ENCODE measurements at regions not wholly inside any gene's neighbourhood (a gene's known extent, or its start where the extent isn't known, plus 50 kb on each side); places are given as distances from the start of the nearest gene placed in this dataset.

DNA sequence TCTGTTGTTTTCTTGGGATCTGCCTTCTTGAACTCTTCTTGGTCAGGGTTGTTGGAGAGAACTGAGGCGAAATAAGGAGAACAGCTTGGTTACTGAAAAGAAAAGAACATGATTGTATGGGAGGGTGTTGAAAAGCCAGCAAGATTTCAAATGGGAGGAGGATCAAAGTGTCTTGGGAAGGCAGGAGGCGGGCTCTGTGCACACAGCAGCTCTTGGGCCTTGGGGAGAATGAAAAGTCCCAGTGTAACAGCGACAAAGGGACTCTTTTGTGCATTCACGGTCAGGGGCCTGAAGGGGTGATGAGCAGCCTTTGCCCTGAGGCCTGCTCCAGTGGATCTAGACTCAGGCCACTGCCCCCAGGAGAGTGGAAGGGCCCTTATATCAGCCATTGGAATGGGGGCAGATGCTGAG lies 135.4 kb downstream of the ADAMTS15 start:
- FAIRE-seq, result no peak
- no peak for DNase-seq (ENCODE audit: low spot score)

DNA sequence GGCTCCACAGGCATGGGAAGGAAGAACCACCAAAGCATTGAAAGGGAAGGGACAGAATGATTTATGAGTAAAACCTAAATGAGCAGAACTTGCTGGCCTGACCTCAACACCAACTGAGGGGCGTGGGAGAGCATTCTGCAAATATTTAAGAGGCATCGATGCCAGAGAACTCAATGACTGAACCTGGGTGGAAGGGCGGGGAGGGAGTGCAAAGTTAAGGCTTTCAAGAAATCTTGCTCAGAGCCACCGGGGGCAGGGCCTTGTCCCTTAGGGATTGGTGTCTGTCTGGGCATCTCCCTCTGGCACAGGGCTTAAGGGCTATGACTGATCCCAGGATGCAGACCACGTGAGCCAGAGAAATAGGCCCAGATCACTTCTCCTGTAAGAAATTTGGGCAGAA lies 137.1 kb downstream of the ADAMTS15 start:
- DNase-seq (ENCODE audit: low spot score) (peak; percentile 62), FAIRE-seq (no peak)

GRCh38 chr11:130587658-130588057 lies 139.2 kb downstream of the ADAMTS15 start:
- DNase-seq (ENCODE audit: low spot score), result no peak
- no peak for FAIRE-seq

DNA sequence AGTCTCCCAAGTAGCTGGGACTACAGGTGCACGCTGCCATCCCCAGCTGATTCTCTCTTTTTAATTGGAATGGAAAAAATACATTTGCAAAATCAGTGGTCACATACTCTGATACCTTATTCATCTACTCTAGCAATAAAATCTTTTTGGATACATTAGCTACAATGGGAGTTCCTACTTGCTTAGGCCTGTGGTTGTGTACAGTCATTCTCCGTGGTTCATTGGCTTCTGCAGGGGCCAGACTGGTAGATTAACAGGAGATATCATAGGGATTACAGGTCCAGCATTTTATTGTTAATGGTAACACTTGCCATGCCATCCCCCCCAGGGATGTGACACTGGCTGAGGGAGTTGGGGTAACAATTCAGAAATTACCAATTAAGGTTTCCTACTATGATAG lies 140.0 kb downstream of the ADAMTS15 start:
- FAIRE-seq (no peak), DNase-seq (ENCODE audit: low spot score) (no peak)

DNA sequence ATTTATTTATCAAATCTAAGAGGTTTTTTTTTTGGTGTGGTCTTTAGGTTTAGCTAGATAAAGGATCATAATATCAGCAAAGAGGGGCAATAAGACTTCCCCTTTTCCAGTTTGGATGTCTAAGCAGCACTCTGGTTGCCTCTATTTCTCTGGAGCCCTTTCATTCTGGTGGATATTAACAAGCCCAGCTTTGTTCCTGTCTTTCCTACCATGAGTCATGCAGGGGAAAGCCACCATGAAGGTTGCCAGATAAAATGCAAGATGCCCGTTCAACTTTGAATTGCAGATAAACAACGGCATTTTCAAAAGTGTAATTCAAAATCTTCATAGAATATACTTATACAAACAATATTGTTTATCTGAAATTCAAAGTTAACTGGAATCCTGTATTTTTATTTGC lies 143.6 kb downstream of the ADAMTS15 start:
- DNase-seq (ENCODE audit: low spot score), result peak; percentile 49
- no peak for FAIRE-seq

DNA sequence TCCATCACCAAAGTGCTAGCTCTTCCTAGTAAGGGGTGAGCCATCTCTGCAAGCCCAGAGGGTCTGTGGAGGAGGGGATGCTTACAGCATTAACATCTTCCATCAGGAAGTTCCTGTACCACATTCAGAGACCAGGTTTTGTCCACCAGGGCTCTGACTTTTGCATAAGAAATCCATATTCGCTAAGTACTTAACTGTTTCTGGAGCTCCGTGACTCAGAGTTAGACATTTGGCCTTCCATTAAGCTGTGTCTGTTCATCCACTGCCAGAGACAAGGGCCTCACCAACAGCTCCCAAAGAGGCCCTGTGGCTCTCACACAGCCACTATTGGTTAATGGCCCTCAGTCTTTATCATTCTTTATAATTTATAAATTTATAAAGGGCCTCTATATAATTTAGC lies 144.6 kb downstream of the ADAMTS15 start:
- DNase-seq (ENCODE audit: low spot score) (no peak), FAIRE-seq (no peak)

- DNase-seq (ENCODE audit: low spot score) (no peak), FAIRE-seq (no peak)
Observed at GRCh38 chr11:130598433-130598832, 150.0 kb downstream of the ADAMTS15 start.

DNA sequence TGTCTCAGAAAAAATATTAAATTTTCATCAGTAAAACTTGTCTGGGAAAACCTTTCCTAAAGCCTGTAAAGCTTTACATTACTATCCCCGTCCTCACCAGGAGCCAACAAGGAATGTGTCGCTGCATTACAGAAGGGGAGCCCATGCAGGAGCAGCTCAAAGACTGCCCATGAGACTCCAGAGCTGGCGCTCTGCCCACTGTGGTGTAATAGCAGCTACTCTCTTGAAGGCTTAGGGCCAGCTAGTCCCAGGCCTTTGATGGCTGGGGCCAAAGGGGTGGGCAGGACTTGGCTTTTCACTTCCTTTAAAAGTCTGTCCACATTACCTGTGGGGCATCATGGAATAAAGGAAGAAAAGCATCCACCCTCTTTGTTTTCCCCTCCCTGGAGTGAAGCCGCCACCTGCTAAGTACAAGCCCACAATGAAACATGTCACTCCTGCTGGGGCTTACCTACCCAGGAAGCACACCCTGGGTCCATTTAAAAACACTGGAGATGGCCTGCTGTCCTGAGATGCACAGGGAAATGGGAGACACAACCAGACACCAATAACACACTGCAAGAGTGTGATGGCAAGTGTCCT lies 150.7 kb downstream of the ADAMTS15 start:
- DNase-seq (ENCODE audit: low spot score), result no peak

DNA sequence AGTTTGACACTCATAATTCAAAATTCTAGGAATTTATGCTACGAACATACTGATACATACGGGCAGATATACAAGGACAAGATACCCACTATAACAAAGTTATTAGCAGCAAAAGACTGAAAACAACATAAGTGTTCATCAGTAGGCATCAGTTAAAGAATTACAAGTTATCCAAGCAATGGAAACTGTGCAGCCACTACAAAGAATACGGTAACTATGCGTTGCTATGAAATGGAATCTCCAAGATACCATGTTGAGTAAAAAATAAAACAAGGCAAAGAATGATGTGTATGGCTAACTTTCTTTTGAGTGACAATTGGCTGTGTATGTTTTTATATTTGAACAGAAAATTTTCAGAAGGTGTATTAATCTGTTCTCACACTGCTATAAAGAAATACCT lies 151.7 kb downstream of the ADAMTS15 start:
- FAIRE-seq (no peak), DNase-seq (ENCODE audit: low spot score) (no peak)

More for the DNA sequence above, 150.7 kb downstream of the ADAMTS15 start:
- FAIRE-seq, result no peak

DNA sequence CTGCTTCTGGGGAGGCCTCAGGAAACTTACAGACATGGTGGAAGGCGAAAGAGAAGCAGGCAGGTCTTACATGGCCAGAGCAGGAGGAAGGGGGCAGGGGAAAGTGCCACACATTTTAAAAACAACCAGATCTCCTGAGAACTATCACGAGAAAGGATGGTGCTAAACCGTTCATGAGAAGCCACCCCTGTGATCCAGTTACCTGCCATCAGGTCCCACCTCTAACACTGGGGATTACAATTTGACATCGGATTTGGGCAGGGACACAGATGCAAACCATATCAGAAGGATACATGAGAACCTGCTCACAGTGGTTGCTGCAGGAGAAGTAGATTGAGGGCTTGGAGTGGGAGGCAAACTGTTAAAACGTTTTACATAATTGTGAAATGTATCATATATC lies 152.2 kb downstream of the ADAMTS15 start:
- no peak for FAIRE-seq
- DNase-seq (ENCODE audit: low spot score), result no peak

DNA sequence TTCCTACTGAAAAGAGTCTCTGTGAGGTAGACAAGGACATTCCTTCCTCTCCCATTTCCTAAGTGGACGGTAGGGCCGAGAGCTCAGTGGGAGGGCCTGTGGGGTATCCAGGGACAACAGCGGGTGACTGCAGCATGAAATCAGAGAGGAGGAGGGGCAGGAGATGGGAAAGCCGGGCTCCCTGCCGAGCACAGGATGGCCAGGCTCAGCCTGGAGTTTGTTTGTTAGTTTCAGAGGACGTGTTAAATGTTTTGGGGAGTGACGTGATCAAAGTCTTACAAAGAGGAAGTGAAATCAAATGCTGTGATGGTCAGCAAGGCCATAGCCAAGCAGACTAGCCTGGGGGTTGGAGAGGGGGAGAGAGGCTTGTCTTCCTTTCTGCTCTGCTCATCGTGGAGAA lies 152.7 kb downstream of the ADAMTS15 start:
- DNase-seq (ENCODE audit: low spot score) (peak; percentile 24), FAIRE-seq (no peak)

DNA sequence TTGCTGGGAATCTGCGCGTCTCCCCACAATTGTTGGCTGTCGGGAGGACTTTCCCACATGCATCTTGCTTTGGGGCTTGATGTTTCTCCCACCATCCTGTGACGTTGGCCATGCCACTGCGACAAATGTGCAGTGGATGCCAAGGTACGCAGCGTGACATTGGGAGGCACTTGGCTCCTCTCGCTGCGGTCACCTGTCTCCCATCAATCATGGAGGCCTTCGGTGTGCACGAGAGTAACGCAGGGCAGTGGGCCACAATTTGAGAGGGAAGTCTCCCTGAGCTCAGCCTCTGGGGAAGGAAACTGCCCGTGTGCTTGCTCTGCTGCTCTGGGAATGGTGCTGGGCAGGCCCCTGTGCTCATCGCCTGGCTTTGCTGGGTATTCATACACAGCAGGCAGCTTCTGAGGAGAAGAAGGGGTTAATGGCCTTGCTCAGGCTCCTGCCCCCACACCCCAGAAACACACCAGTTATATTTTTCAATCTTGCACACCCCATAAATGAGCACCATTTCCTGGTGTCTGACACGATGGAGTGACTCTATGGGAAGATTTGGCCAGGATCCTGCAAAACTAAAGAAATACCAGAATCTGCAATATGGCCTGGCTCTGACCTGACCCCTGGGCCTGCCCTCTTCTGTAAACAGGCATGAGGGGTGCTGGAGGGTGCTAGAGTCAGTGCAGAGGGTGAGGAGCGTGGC lies 153.5 kb downstream of the ADAMTS15 start:
- DNase-seq (ENCODE audit: low spot score) (no peak), FAIRE-seq (no peak)

- DNase-seq (ENCODE audit: low spot score) (no peak), FAIRE-seq (no peak)
Observed at GRCh38 chr11:130602641-130603334, 154.3 kb downstream of the ADAMTS15 start.

GRCh38 chr11:130603335-130603906 lies 155.0 kb downstream of the ADAMTS15 start:
- DNase-seq (ENCODE audit: low spot score) (no peak), FAIRE-seq (no peak)

- DNase-seq (ENCODE audit: low spot score), result no peak
Observed at GRCh38 chr11:130604606-130605005, 156.2 kb downstream of the ADAMTS15 start.

DNA sequence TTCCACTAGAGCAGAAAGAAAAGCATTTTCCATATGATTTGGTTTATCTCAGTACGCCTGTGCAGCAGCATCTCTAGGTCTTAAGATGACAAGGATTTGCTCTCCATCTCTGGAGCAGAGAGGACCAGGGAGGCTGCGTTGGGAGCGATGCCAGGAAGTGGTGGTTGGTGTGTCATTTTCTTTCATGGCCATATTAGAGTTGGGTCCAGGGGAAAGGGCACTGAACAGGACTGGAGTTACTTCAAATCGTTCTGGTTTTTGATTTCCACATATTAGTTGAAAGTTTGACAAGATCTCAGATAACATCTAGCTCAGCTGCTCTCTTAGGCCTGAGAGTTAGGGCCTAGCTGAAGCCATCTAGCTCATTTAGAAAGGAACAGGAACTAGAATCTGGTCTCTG lies 157.7 kb downstream of the ADAMTS15 start:
- no peak for DNase-seq (ENCODE audit: low spot score)
- no peak for FAIRE-seq

More at GRCh38 chr11:130604606-130605005, 156.2 kb downstream of the ADAMTS15 start:
- no peak for FAIRE-seq

- DNase-seq (ENCODE audit: low spot score), result no peak
- FAIRE-seq, result no peak
Observed at GRCh38 chr11:130606781-130607511, 158.5 kb downstream of the ADAMTS15 start.

DNA sequence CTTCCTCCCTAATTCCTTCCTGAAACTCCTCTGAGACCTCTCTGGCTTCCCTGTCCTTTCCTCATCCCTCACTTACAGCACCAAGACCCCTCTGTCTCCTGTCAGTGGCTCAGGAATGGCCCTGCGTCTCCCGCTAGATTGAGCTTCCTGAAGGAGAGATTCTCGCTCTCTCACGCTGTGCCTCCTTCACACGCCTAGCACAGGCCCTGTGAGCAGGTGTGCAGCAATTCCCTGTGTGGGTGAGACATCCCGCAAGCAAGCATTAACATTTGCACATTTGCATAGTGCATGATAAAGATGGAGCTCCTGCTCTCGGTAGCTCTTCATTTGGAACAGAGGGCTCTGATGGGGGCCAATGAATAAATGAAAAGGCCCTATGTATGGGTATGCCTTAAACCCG lies 159.8 kb downstream of the ADAMTS15 start:
- FAIRE-seq, result no peak
- no peak for DNase-seq (ENCODE audit: low spot score)

- DNase-seq (ENCODE audit: low spot score) (no peak), FAIRE-seq (no peak)
Observed at GRCh38 chr11:130609121-130610035, 160.9 kb downstream of the ADAMTS15 start.

DNA sequence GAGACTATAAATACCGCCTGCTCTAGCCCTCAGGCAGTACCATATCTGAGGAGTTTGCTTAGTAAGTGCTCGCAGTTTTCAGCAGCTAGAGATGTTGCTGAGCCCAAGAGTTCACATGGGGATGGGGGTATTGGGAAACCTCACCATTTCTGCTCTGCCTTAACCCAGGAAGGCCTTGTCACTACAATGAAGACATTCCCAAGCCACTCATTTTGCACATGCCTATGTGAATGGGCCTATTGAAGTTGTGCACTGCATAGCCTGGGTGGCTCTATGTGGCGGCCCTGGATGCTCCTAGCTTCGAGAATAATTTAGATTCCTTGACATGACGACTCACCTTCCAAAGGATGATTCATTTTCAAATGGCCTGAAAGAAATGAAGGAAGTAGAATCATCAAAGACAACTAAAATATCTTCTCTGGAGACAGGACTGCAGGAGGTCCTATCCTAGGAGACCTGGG lies 163.4 kb downstream of the ADAMTS15 start:
- DNase-seq (ENCODE audit: low spot score) (peak; percentile 60), FAIRE-seq (no peak)

Data from urothelium cell line (cell line).